ENCODE measurements at regions not wholly inside any gene's neighbourhood (a gene's known extent, or its start where the extent isn't known, plus 50 kb on each side); places are given as distances from the start of the nearest gene placed in this dataset.

GRCh38 chr15:69652751-69653305, 200.2 kb downstream of the RPLP1 start:
- Histone ChIP-seq H3K9ac (ENCODE audit: low read depth, low read length) (no peak overlapping the region), H3K27me3 (ENCODE audit: control insufficient read depth, insufficient read depth, low read length) (peaks cover 63% of the 10 kb centered on the region), H3K18ac (ENCODE audit: low read depth, low read length) (no peak overlapping the region), H3K14ac (replicated peaks; ENCODE audit: low read depth, low read length) (no peak overlapping the region), H2BK20ac (ENCODE audit: low read depth, low read length) (no peak overlapping the region), H4K8ac (ENCODE audit: low read depth in 2 of 2, low read length in 2 of 2) (no peak overlapping the region), H4K91ac (ENCODE audit: insufficient read depth, low read depth, low read length) (no peak overlapping the region), H2AFZ (replicated peaks; ENCODE audit: low read length, poor library complexity) (no peak overlapping the region), H3K27ac (ENCODE audit: insufficient read depth, low read length) (no peak overlapping the region), H3K4me3 (ENCODE audit: insufficient read depth, low read depth, low read length) (no peak overlapping the region), H3K79me1 (ENCODE audit: low read depth in 1 of 2, low read length in 2 of 2) (no peaks in the 10 kb centered on the region), H2BK15ac (ENCODE audit: low read depth, low read length) (no peak overlapping the region), H3K9me1 (ENCODE audit: insufficient read depth, low read length) (no peaks in the 10 kb centered on the region), H2AK5ac (ENCODE audit: low read depth, low read length) (no peak overlapping the region), H3K36me3 (ENCODE audit: control insufficient read depth, insufficient read depth, low read length) (no peaks in the 10 kb centered on the region), H3K23ac (ENCODE audit: low read depth, low read length) (no peak overlapping the region), H4K5ac (ENCODE audit: low read depth, low read length) (no peak overlapping the region), H3K56ac (ENCODE audit: extremely low read depth, insufficient read depth, low read length) (no peak overlapping the region), H2BK120ac (ENCODE audit: low read depth, low read length) (no peak overlapping the region), H3K4me2 (ENCODE audit: low read depth, low read length) (no peak overlapping the region), H3K4ac (ENCODE audit: low read depth, low read length) (no peak overlapping the region), H2BK5ac (ENCODE audit: low read depth, low read length, poor library complexity, severe bottlenecking) (no peak overlapping the region), H4K20me1 (ENCODE audit: insufficient read depth, low read length) (no peaks in the 10 kb centered on the region), H2AK9ac (replicated peaks; ENCODE audit: low read depth, low read length, poor library complexity) (no peak overlapping the region), H3K4me1 (ENCODE audit: control insufficient read depth, insufficient read depth, low read length) (no peaks in the 10 kb centered on the region), H3K9me3 (ENCODE audit: control insufficient read depth, insufficient read depth, low read length) (peaks cover 4% of the 10 kb centered on the region; the same call in 1 of the 2 replicates)
- TF ChIP-seq MAZ (IDR thresholded peaks at IDR 0.05; ENCODE audit: borderline replicate concordance, low read depth, low read length): no peak
- no peak for TF ChIP-seq USF2 (IDR thresholded peaks at IDR 0.05; ENCODE audit: low read depth, low read length)
- no peak for TF ChIP-seq CEBPB (IDR thresholded peaks at IDR 0.05; ENCODE audit: low read depth, low read length)
- TF ChIP-seq RFX5 (IDR thresholded peaks at IDR 0.05; ENCODE audit: low read depth, low read length): no peak
- no peak for TF ChIP-seq ELK1 (IDR thresholded peaks at IDR 0.05; ENCODE audit: borderline replicate concordance, low read depth, low read length)
- TF ChIP-seq MXI1 (IDR thresholded peaks at IDR 0.05; ENCODE audit: borderline replicate concordance, low read depth, low read length): no peak
- TF ChIP-seq POLR2A (IDR thresholded peaks at IDR 0.05; ENCODE audit: low read depth, low read length): no peak
- no peak for TF ChIP-seq NFE2L2 (IDR thresholded peaks at IDR 0.05; ENCODE audit: low read depth, low read length)
- TF ChIP-seq CHD1 (IDR thresholded peaks at IDR 0.05; ENCODE audit: low read depth, low read length): no peak
- ChIA-PET POLR2A (ENCODE audit: unreplicated experiment) (no interaction called here), CTCF (no interaction called here)
- intact Hi-C loops (cut with micrococcal nuclease): no loop called here
- dilution Hi-C loops (cut with HindIII; ENCODE audit: low sequenced_read_pairs, unreplicated experiment): no loop called here
- WGBS, 2 experiments (ENCODE audit: extremely low coverage in 2 of 2, insufficient read length in 1 of 2): no CpG with 5 or more reads among the region's 5 CpGs
- ATAC-seq (ENCODE audit: low read depth): no peak
- no peak for DNase-seq
- no TSS peak for BruUV-seq (replicated peaks)
- in situ Hi-C loops (cut with MboI; ENCODE audit: low sequenced_read_pairs): no loop called here
